Caco-2 (cell line): ENCODE measurements at regions not wholly inside any gene's neighbourhood (a gene's known extent, or its start where the extent isn't known, plus 50 kb on each side); places are given as distances from the start of the nearest gene placed in this dataset.

Experiments
- BruUV-seq: library from RNA; stranded (reverse); fragments of 400-500 nt; replicated peaks from 2 replicates; lab custom pipeline; 2021; lab: Mats Ljungman, UMichigan
- CTCF ChIA-PET: fragments of 300-600 bp; sonication (Branson Sonifier 250); formaldehyde crosslinking; loops from one replicate; lab custom pipeline; 2022; ENCODE audit warnings: antibody characterized with exemption; lab: Charles Lee
- POLR2A ChIA-PET: fragments of 300-600 bp; sonication (Branson Sonifier 250); formaldehyde crosslinking; loops from one replicate; lab custom pipeline; 2022; ENCODE audit warnings: antibody characterized with exemption; lab: Charles Lee
- DNase-seq, 2 experiments: peaks; one replicate each; pipeline versions ENCODE4 v3.0.0 to v3.0.0-alpha.2; 2020 to 2022
- H3K27me3 ChIP-seq: replicated peaks from 2 replicates; pipeline ENCODE4 v1.6.0; 2011; ENCODE audit warnings: low read length; ENCODE audit not compliant: control insufficient read depth, insufficient read depth
- H3K36me3 ChIP-seq: 2 replicates; pipeline ENCODE4 v1.5.1; 2011; ENCODE audit warnings: low read length; ENCODE audit not compliant: control insufficient read depth, insufficient read depth
- H3K4me1 ChIP-seq: fragments of 250-450 bp; sonication (Bioruptor Pico); 2 replicates; pipeline ENCODE4 v1.5.1; 2020; ENCODE audit warnings: mild to moderate bottlenecking
- H3K4me3 ChIP-seq: 2 replicates; pipeline ENCODE4 v1.5.1; 2011; ENCODE audit warnings: low read depth, mild to moderate bottlenecking, control low read depth, low read length
- H3K9me3 ChIP-seq: fragments of 250-450 bp; sonication (Bioruptor Pico); 2 replicates; pipeline ENCODE4 v1.5.1; 2020; ENCODE audit warnings: mild to moderate bottlenecking, moderate library complexity
- H3K27ac Mint-ChIP-seq: one replicate; pipeline ENCODE4 v1.8.0; 2022; ENCODE audit warnings: mixed read lengths; ENCODE audit not compliant: unreplicated experiment
- H3K27me3 Mint-ChIP-seq: one replicate; pipeline ENCODE4 v1.8.0; 2022; ENCODE audit warnings: mixed read lengths; ENCODE audit not compliant: insufficient read depth, unreplicated experiment
- H3K36me3 Mint-ChIP-seq: one replicate; pipeline ENCODE4 v1.8.0; 2022; ENCODE audit warnings: mild to moderate bottlenecking, mixed read lengths; ENCODE audit not compliant: insufficient read depth, unreplicated experiment
- H3K4me1 Mint-ChIP-seq: one replicate; pipeline ENCODE4 v1.8.0; 2022; ENCODE audit warnings: low read depth, mixed read lengths; ENCODE audit not compliant: unreplicated experiment
- H3K4me3 Mint-ChIP-seq: one replicate; pipeline ENCODE4 v1.8.0; 2022; ENCODE audit warnings: mild to moderate bottlenecking, moderate library complexity, mixed read lengths; ENCODE audit not compliant: unreplicated experiment
- H3K9me3 Mint-ChIP-seq: one replicate; pipeline ENCODE4 v1.8.0; 2022; ENCODE audit warnings: mixed read lengths; ENCODE audit not compliant: unreplicated experiment
- intact Hi-C: fragments of 100-400 bp; cut with micrococcal nuclease; formaldehyde crosslinking; loops from one replicate; pipeline ENCODE4 v1.10.0; 2022; ENCODE audit not compliant: unreplicated experiment
- TF ChIP-seq, protein P1 (sequence below), 2 experiments: fragments of 200-600 bp in 1 of 2; IDR thresholded peaks; 1 replicate in 1 of 2; 2 replicates in 1 of 2; pipeline versions ENCODE4 v1.5.1 to v1.8.0; 2011 to 2022; ENCODE audit warnings: antibody characterized with exemption in 1 of 2, control low read depth in 1 of 2, inconsistent platforms in 1 of 2, low read depth in 1 of 2, low read length in 1 of 2, mild to moderate bottlenecking in 1 of 2, moderate library complexity in 1 of 2; ENCODE audit not compliant: insufficient read depth in 1 of 2, severe bottlenecking in 1 of 2, unreplicated experiment in 1 of 2

DNA sequence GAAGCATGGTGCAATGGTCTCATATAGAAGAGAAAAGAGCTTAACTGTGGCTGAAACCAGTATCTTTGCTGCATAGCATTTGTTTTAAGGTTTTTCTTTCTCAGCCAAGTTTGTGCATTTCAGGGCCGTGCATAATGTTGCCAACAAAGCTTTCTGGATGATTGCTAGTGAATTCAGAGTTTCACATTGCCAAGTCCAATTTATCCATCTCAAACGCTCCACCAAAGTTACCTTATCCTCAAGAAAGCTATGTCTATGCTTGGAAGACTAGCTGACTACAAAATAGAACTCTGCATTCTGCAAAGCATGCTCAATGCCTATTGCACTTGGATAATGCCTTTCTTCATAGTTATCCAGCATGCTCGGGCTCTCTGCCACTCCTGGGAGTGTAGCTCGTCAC, 535.8 kb upstream of the SGCG start:
- Histone ChIP-seq H3K9me3 (no peaks in the 10 kb centered on the region), H3K4me3 (no peak overlapping the region), H3K36me3 (no peaks in the 10 kb centered on the region), H3K27me3 (no peaks in the 10 kb centered on the region), H3K4me1 (no peaks in the 10 kb centered on the region)
- no TSS peak for BruUV-seq
- no peaks in the 10 kb centered on the region for H3K27me3 Mint-ChIP-seq
- no peaks in the 10 kb centered on the region for H3K9me3 Mint-ChIP-seq
- intact Hi-C loops = no loop called here
- H3K36me3 Mint-ChIP-seq = no peaks in the 10 kb centered on the region
- POLR2A ChIA-PET = no interaction called here
- TF ChIP-seq, protein P1, sequence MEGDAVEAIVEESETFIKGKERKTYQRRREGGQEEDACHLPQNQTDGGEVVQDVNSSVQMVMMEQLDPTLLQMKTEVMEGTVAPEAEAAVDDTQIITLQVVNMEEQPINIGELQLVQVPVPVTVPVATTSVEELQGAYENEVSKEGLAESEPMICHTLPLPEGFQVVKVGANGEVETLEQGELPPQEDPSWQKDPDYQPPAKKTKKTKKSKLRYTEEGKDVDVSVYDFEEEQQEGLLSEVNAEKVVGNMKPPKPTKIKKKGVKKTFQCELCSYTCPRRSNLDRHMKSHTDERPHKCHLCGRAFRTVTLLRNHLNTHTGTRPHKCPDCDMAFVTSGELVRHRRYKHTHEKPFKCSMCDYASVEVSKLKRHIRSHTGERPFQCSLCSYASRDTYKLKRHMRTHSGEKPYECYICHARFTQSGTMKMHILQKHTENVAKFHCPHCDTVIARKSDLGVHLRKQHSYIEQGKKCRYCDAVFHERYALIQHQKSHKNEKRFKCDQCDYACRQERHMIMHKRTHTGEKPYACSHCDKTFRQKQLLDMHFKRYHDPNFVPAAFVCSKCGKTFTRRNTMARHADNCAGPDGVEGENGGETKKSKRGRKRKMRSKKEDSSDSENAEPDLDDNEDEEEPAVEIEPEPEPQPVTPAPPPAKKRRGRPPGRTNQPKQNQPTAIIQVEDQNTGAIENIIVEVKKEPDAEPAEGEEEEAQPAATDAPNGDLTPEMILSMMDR (IDR thresholded peaks at IDR 0.05; ENCODE audit: insufficient read depth in 1 of 2, low read depth in 1 of 2, low read length in 1 of 2, severe bottlenecking in 1 of 2, unreplicated experiment in 1 of 2) = no peak
- no peak for DNase-seq
- H3K4me3 Mint-ChIP-seq = no peak overlapping the region
- CTCF ChIA-PET = no interaction called here
- no peak overlapping the region for H3K27ac Mint-ChIP-seq
- H3K4me1 Mint-ChIP-seq = no peaks in the 10 kb centered on the region

GRCh38 chr13:22647156-22647850, 533.5 kb upstream of the SGCG start:
- intact Hi-C loops = no loop called here
- BruUV-seq = no TSS peak
- DNase-seq = no peak
- Histone ChIP-seq H3K36me3 (no peaks in the 10 kb centered on the region), H3K27me3 (no peaks in the 10 kb centered on the region), H3K4me3 (no peak overlapping the region), H3K4me1 (no peaks in the 10 kb centered on the region), H3K9me3 (no peaks in the 10 kb centered on the region)
- TF ChIP-seq, protein P1 (IDR thresholded peaks at IDR 0.05; ENCODE audit: insufficient read depth in 1 of 2, low read depth in 1 of 2, low read length in 1 of 2, severe bottlenecking in 1 of 2, unreplicated experiment in 1 of 2) = no peak
- no peaks in the 10 kb centered on the region for H3K27me3 Mint-ChIP-seq
- H3K4me3 Mint-ChIP-seq = no peak overlapping the region
- H3K36me3 Mint-ChIP-seq = no peaks in the 10 kb centered on the region
- POLR2A ChIA-PET = no interaction called here
- no peak overlapping the region for H3K27ac Mint-ChIP-seq
- H3K9me3 Mint-ChIP-seq = no peaks in the 10 kb centered on the region
- CTCF ChIA-PET = no interaction called here
- no peaks in the 10 kb centered on the region for H3K4me1 Mint-ChIP-seq

DNA sequence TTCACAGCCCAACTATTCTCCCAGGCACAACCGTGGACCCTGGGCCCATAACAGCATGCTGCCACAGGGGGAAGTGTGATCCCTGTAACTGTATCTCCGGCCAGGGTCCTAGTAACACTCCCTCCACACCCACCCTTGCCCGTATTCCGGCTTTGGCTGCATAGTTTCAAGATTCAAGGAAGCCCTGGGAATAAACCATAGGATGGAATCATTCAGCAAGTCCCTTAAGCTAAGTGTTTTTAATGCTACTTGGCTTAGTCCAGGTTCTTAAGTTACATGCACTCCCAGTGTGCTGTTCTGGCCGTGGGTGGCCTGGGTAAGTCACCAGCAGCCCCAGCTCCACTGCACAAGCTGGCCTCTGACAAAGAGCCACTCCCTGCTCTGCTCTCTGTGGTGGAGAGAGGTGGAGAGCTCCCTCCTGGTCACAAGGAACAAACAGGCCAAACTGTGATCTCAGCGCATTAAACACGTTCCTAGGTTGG, 532.4 kb upstream of the SGCG start:
- BruUV-seq = no TSS peak
- no peak for DNase-seq
- Mint-ChIP-seq H3K4me1 (no peaks in the 10 kb centered on the region), H3K36me3 (no peaks in the 10 kb centered on the region), H3K27ac (no peak overlapping the region), H3K9me3 (no peaks in the 10 kb centered on the region), H3K27me3 (no peaks in the 10 kb centered on the region), H3K4me3 (no peak overlapping the region)
- TF ChIP-seq, protein P1 (IDR thresholded peaks at IDR 0.05; ENCODE audit: insufficient read depth in 1 of 2, low read depth in 1 of 2, low read length in 1 of 2, severe bottlenecking in 1 of 2, unreplicated experiment in 1 of 2) = no peak
- no peaks in the 10 kb centered on the region for H3K9me3 ChIP-seq
- H3K27me3 ChIP-seq = no peaks in the 10 kb centered on the region
- POLR2A ChIA-PET = no interaction called here
- no peak overlapping the region for H3K4me3 ChIP-seq
- intact Hi-C loops = no loop called here
- CTCF ChIA-PET = no interaction called here
- H3K36me3 ChIP-seq = no peaks in the 10 kb centered on the region
- H3K4me1 ChIP-seq = no peaks in the 10 kb centered on the region
